Activated naive CD4-positive, alpha-beta T cell treated with anti-CD3 and anti-CD28 coated beads, Interleukin-2, amount 50 U/mL, for 72 hours (primary cell): ENCODE measurements at regions not wholly inside any gene's neighbourhood (a gene's known extent, or its start where the extent isn't known, plus 50 kb on each side); places are given as distances from the start of the nearest gene placed in this dataset.

Source experiments
- ATAC-seq, 2 donors: fragments of 150-1000 bp; cut with Tn5 transposase; 2 replicates each; pipeline ENCODE4 v1.10.0; 2021; ENCODE audit warnings: mild to moderate bottlenecking in 2 of 2, moderate library complexity in 2 of 2
- DNase-seq, 2 donors: peaks; one replicate each; pipeline ENCODE4 v3.0.0; 2021 to 2022; ENCODE audit warnings: low spot score in 2 of 2
- H3K27ac Mint-ChIP-seq, 2 donors: one replicate each; pipeline ENCODE4 v1.8.0; 2022; ENCODE audit warnings: mild to moderate bottlenecking in 2 of 2, mixed read lengths in 2 of 2
- H3K36me3 Mint-ChIP-seq, 2 donors: one replicate each; pipeline ENCODE4 v1.8.0; 2022; ENCODE audit warnings: mixed read lengths in 2 of 2
- H3K9me3 Mint-ChIP-seq, 2 donors: one replicate each; pipeline ENCODE4 v1.8.0; 2022; ENCODE audit warnings: mixed read lengths in 2 of 2

GRCh38 chr1:222285526-222285925, 262.4 kb downstream of the HHIPL2 start:
- no peak for ATAC-seq
- DNase-seq, result no peak
- peaks cover 3% of the 10 kb centered on the region in 2 donors for H3K9me3 Mint-ChIP-seq
- H3K27ac Mint-ChIP-seq, result no peak overlapping the region
- H3K36me3 Mint-ChIP-seq, result peaks cover 0 to 4% of the 10 kb centered on the region in 2 donors

DNA sequence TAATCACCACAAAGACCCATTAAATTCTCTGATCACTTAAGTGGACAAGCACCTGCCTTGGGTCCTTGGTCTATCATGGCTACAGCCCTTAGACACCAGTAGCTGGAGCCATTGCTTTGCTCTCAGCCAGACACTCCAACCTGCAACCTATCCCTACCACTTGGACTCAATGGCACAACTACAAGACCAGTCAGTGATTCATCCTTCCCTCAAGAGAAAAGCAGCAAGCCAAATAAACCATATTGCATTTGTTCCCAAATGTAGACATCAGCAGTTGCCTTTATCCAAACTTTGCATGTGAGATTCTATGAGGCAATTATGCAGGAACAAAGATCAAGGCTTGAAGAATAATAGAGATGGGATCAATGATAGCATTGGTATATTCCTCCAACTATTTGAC, 263.4 kb downstream of the HHIPL2 start:
- Mint-ChIP-seq H3K36me3 (peaks cover 0 to 4% of the 10 kb centered on the region in 2 donors), H3K27ac (no peak overlapping the region), H3K9me3 (peaks cover 3% of the 10 kb centered on the region in 2 donors)
- DNase-seq, result no peak
- no peak for ATAC-seq

GRCh38 chr1:222283147-222283768, 264.6 kb downstream of the HHIPL2 start:
- H3K36me3 Mint-ChIP-seq, result peaks cover 0 to 4% of the 10 kb centered on the region in 2 donors
- H3K27ac Mint-ChIP-seq, result no peak overlapping the region
- no peak for ATAC-seq

DNA sequence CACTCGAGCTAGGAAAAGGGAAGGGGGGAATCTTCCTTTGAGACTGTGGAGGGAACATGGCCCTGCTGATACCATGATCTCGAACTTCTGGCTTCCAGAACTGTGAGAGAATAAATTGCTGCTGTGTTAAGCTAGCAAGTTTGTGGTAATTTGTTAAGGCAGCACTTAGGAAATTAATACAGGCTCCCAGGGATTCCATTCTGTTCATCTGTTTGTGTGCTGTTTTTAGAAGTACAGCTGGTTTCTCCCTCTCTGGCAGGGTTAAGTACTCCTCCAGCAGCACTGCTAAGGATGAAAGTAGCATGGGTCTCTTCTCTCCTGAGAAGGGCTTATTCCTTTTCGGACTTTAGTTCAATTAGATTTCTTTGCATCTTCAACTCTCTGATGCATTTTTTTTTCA, 268.3 kb downstream of the HHIPL2 start:
- peaks cover 3 to 7% of the 10 kb centered on the region in 2 donors for H3K9me3 Mint-ChIP-seq
- H3K27ac Mint-ChIP-seq, result no peak overlapping the region
- H3K36me3 Mint-ChIP-seq, result peaks cover 0 to 4% of the 10 kb centered on the region in 2 donors
- DNase-seq (no peak), ATAC-seq (no peak)

More at GRCh38 chr1:222283147-222283768, 264.6 kb downstream of the HHIPL2 start:
- no peak for DNase-seq
- H3K9me3 Mint-ChIP-seq, result peaks cover 3 to 7% of the 10 kb centered on the region in 2 donors

GRCh38 chr1:222278501-222278900, 269.4 kb downstream of the HHIPL2 start:
- DNase-seq (no peak), ATAC-seq (no peak)
- peaks cover 0 to 4% of the 10 kb centered on the region in 2 donors for H3K36me3 Mint-ChIP-seq
- no peak overlapping the region for H3K27ac Mint-ChIP-seq
- H3K9me3 Mint-ChIP-seq, result peaks cover 3 to 7% of the 10 kb centered on the region in 2 donors

DNA sequence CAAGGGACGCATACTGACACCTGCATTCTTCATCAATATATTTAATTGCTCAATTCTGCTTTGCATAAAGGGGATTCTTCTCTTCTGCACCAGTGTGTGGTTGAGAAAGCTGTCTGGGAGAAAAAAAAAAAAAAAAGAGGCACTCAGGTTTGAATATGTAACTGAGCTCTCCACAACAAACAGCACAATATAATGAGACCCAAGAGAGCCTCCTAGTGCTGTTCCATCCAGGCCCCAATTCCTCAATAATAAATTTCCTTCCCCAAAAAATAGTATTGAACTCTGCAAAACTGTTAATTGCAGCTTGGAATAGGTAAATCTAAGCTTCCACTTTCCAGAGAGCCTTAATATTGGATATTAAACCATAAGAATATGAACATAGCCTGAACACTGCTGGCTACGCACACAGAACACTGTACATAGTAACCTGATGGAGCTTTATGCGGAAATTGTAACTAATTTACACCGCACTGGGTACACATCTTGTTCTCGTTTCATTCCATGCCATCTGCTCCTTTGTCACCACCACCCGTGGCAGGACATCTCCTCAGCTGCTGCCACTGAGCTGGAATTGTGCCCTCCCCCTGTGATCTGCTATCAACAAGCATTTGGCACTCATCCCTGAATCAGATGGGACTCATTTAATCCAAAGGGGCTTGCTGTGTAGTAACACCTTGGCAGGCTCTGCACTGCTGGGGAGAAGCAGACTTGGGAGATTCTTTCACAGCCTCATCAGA, 272.0 kb downstream of the HHIPL2 start:
- Mint-ChIP-seq H3K27ac (no peak overlapping the region), H3K9me3 (peaks cover 0 to 8% of the 10 kb centered on the region in 2 donors), H3K36me3 (peaks cover 0 to 6% of the 10 kb centered on the region in 2 donors)
- ATAC-seq, result no peak
- no peak for DNase-seq

DNA sequence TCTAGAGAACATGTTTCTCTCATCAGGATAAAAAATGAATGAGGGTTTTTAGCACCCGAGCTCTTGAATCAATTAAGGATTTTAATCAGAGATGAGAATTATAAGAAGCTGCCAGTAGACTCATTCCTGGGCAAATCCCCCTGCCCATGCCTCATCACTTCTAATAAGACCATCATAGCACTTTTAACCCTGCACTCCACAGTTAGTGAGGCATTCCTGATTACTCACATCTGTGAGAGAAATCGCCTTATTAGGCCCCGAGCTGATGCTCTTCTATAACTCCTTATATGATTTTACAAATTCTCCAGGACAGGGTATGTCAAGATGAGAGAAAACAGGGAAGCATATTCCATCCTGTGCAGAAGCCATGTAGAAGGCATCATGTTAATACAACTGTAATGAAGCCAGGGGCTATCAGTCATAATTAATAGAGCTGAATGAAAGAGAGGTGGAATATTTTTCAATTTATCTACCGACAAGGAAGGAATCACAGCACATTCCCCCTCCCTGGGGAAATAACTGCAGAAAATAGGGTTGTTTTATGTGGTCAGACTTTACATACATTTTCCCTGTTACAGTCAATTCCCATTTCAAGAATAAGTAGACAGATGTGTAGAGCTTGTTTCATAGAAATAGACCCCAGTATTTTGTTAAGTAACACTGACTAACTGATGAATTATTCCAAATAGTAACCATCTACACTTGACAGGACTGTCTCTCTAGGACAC, 272.7 kb downstream of the HHIPL2 start:
- no peak overlapping the region for H3K27ac Mint-ChIP-seq
- peaks cover 0 to 8% of the 10 kb centered on the region in 2 donors for H3K9me3 Mint-ChIP-seq
- peaks cover 0 to 6% of the 10 kb centered on the region in 2 donors for H3K36me3 Mint-ChIP-seq
- ATAC-seq, result no peak
- DNase-seq, result no peak

GRCh38 chr1:222266223-222267196, 281.4 kb downstream of the HHIPL2 start:
- H3K36me3 Mint-ChIP-seq, result no peaks in the 10 kb centered on the region
- DNase-seq, result no peak
- H3K9me3 Mint-ChIP-seq, result no peaks in the 10 kb centered on the region
- no peak for ATAC-seq
- no peak overlapping the region for H3K27ac Mint-ChIP-seq

- DNase-seq (no peak), ATAC-seq (peak; percentile 76 to 96)
- no peak overlapping the region for H3K27ac Mint-ChIP-seq
These were observed 284.1 kb downstream of the HHIPL2 start for GRCh38 chr1:222263791-222264190.

DNA sequence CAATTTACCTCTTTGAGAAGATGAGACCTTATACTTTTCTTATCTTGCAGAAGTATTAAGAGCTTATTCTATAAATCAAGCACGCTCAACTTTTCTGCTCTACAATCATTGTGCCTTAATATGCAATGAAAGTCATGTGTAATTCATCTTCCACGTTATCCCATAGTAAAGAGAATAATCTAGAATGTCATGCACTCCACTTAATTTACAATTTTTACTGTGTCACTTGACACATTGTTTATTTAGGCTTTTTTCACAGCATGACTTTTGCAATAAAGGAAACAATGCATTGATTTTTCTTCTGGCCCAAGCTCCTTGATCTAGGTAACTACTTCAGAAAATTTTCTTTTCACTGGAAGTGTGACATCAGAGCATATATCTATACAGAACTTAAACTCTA, 290.9 kb downstream of the HHIPL2 start:
- no peak for DNase-seq
- ATAC-seq, result no peak
- Mint-ChIP-seq H3K9me3 (peaks cover 0 to 5% of the 10 kb centered on the region in 2 donors), H3K36me3 (peaks cover 0 to 9% of the 10 kb centered on the region in 2 donors), H3K27ac (no peak overlapping the region)

More at GRCh38 chr1:222263791-222264190, 284.1 kb downstream of the HHIPL2 start:
- no peaks in the 10 kb centered on the region for H3K36me3 Mint-ChIP-seq
- no peaks in the 10 kb centered on the region for H3K9me3 Mint-ChIP-seq

GRCh38 chr1:222256058-222256457, 291.8 kb downstream of the HHIPL2 start:
- no peak for ATAC-seq
- Mint-ChIP-seq H3K27ac (no peak overlapping the region), H3K9me3 (peaks cover 3 to 7% of the 10 kb centered on the region in 2 donors), H3K36me3 (peaks cover 0 to 10% of the 10 kb centered on the region in 2 donors)
- no peak for DNase-seq

GRCh38 chr1:222252788-222253187, 295.1 kb downstream of the HHIPL2 start:
- peaks cover 0 to 10% of the 10 kb centered on the region in 2 donors for H3K36me3 Mint-ChIP-seq
- ATAC-seq (no peak), DNase-seq (no peak)
- no peak overlapping the region for H3K27ac Mint-ChIP-seq
- peaks cover 3 to 7% of the 10 kb centered on the region in 2 donors for H3K9me3 Mint-ChIP-seq

DNA sequence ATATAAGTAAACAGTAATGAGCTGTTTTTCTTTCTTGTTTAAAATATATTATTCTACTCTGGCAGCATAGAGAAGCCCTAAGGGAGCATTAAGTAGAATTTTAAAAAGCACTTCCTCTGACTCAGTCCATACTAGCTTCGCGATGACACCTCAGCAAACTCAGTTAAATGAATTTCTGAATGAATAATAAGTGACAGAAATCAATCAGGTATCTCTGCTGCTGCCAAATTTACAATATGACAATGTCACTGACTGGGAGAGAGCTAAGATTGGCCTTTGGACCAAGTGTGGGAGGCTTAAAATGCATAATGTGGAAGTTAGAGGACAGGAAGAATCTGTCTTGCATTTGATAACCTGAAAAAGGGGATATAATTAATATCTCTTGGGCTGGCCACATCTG, 296.1 kb downstream of the HHIPL2 start:
- Mint-ChIP-seq H3K36me3 (peaks cover 0 to 10% of the 10 kb centered on the region in 2 donors), H3K9me3 (peaks cover 3 to 7% of the 10 kb centered on the region in 2 donors), H3K27ac (no peak overlapping the region)
- DNase-seq, result no peak
- peak in 1 of 2 donors; percentile 82 for ATAC-seq

DNA sequence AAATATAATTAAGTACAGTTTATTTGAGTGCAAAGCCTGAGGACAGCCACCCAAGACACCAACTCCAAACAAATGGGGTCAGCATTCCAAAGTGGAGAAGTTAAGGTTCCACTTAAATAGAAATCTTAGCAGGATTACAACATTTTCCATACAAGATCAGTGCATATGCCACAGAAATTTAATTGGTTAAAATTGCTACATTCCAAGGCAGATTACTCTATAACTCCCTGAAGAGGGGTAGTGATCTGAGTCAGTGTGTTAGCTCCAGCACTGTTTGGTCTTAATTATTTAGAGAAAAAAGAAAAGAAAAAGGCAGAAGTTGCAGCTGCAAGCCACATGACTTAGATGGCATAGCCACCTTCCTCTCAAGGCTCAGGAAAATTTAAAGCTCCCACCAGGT, 297.5 kb downstream of the HHIPL2 start:
- no peak for ATAC-seq
- DNase-seq, result no peak
- H3K9me3 Mint-ChIP-seq, result peaks cover 3 to 7% of the 10 kb centered on the region in 2 donors
- H3K36me3 Mint-ChIP-seq, result peaks cover 0 to 10% of the 10 kb centered on the region in 2 donors
- no peak overlapping the region for H3K27ac Mint-ChIP-seq

DNA sequence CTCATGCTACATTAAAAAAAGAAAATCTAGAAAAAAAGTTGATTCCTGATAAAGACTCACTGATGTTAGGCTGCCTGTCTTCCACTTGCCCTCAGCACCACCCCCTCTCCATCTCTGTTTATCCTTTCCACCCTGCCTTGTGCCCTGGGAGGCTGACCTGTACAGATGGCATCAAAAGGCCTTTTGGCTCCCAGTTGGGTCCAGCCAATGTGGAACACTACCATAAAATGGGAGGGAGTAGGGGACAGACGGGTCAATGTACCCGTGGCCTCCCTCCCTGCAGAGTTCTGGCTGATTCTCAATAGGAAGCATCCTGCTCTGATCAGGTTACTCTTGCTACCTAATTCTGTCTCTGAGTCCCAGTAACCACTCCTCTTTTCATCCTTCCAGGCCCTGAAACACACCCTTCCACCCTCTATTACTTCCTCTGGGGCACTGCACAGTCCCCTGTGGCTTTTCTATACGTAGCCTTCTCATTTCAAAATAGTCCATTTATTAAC, 300.0 kb downstream of the HHIPL2 start:
- no peak overlapping the region for H3K27ac Mint-ChIP-seq
- H3K36me3 Mint-ChIP-seq, result peaks cover 0 to 10% of the 10 kb centered on the region in 2 donors
- ATAC-seq (no peak), DNase-seq (no peak)
- H3K9me3 Mint-ChIP-seq, result peaks cover 3 to 7% of the 10 kb centered on the region in 2 donors

- DNase-seq (no peak), ATAC-seq (no peak)
- Mint-ChIP-seq H3K36me3 (peaks cover 0 to 2% of the 10 kb centered on the region in 2 donors), H3K27ac (no peak overlapping the region), H3K9me3 (peaks cover 2 to 3% of the 10 kb centered on the region in 2 donors)
These were observed 300.8 kb downstream of the HHIPL2 start for GRCh38 chr1:222247081-222247480.
